Loucy (cell line): ENCODE measurements at regions not wholly inside any gene's neighbourhood (a gene's known extent, or its start where the extent isn't known, plus 50 kb on each side); places are given as distances from the start of the nearest gene placed in this dataset.

Source experiments
- H2AFZ ChIP-seq: fragments of 200-600 bp; sonication (generic); 2 replicates; pipeline ENCODE4 v1.6.0; 2016; ENCODE audit warnings: antibody characterized with exemption, mild to moderate bottlenecking, low read length, moderate library complexity
- H3F3A ChIP-seq: fragments of 200-600 bp; 2 replicates; pipeline ENCODE4 v1.6.0; 2016; ENCODE audit warnings: antibody characterized with exemption, low read depth, mild to moderate bottlenecking
- H3K27me3 ChIP-seq: fragments of 200-600 bp; sonication (generic); 2 replicates; pipeline ENCODE4 v1.6.1; 2014; ENCODE audit warnings: low read length, mild to moderate bottlenecking; ENCODE audit not compliant: insufficient read depth, poor library complexity, severe bottlenecking
- H3K36me3 ChIP-seq: fragments of 200-600 bp; sonication (generic); 2 replicates; pipeline ENCODE4 v1.6.1; 2016; ENCODE audit warnings: low read length; ENCODE audit not compliant: insufficient read depth
- H3K4me1 ChIP-seq: fragments of 200-600 bp; sonication (generic); 2 replicates; pipeline ENCODE4 v1.5.1; 2014; ENCODE audit warnings: low read length, mild to moderate bottlenecking; ENCODE audit not compliant: insufficient read depth, poor library complexity, severe bottlenecking
- H3K4me2 ChIP-seq: fragments of 200-600 bp; sonication (generic); 2 replicates; pipeline ENCODE4 v1.6.0; 2014; ENCODE audit warnings: antibody characterized with exemption, low read length, low read depth, mild to moderate bottlenecking; ENCODE audit not compliant: poor library complexity, severe bottlenecking
- H3K4me3 ChIP-seq: fragments of 200-600 bp; sonication (generic); 2 replicates; pipeline ENCODE4 v1.5.1; 2014; ENCODE audit warnings: low read length, mild to moderate bottlenecking, mixed read lengths; ENCODE audit not compliant: poor library complexity, severe bottlenecking
- H3K79me2 ChIP-seq: fragments of 200-600 bp; sonication (generic); 2 replicates; pipeline ENCODE4 v1.6.1; 2014; ENCODE audit warnings: low read length; ENCODE audit not compliant: insufficient read depth
- H3K9ac ChIP-seq: fragments of 200-600 bp; sonication (generic); 2 replicates; pipeline ENCODE4 v1.6.0; 2014; ENCODE audit warnings: mild to moderate bottlenecking, low read depth, low read length, moderate library complexity; ENCODE audit not compliant: poor library complexity, severe bottlenecking
- H3K9me2 ChIP-seq: fragments of 200-600 bp; sonication (generic); replicated peaks from 2 replicates; pipeline ENCODE4 v1.6.1; 2016; ENCODE audit warnings: low read depth, low read length, mixed read lengths
- H3K9me3 ChIP-seq: fragments of 200-600 bp; sonication (generic); 2 replicates; pipeline ENCODE4 v1.6.1; 2014; ENCODE audit warnings: mild to moderate bottlenecking, antibody characterized with exemption, low read length, low read depth; ENCODE audit not compliant: insufficient read depth
- H4K20me1 ChIP-seq: fragments of 200-600 bp; sonication (generic); 2 replicates; pipeline ENCODE4 v1.6.0; 2014; ENCODE audit warnings: antibody characterized with exemption, low read length, mild to moderate bottlenecking; ENCODE audit not compliant: insufficient read depth, poor library complexity, severe bottlenecking
- CTCF ChIP-seq: fragments of 200-600 bp; sonication (generic); conservative IDR thresholded peaks from 2 replicates; pipeline ENCODE4 v1.5.1; 2014; ENCODE audit warnings: mild to moderate bottlenecking, antibody characterized with exemption, low read length
- EZH2phosphoT487 ChIP-seq: fragments of 200-600 bp; IDR thresholded peaks from 2 replicates; pipeline ENCODE4 v1.6.1; 2018; ENCODE audit warnings: antibody characterized with exemption, mild to moderate bottlenecking, moderate library complexity, borderline replicate concordance

- H3K36me3 ChIP-seq: no peaks in the 10 kb centered on the region
- H3K79me2 ChIP-seq: no peaks in the 10 kb centered on the region
- no peak overlapping the region for H3K4me3 ChIP-seq
- no peaks in the 10 kb centered on the region for H4K20me1 ChIP-seq
- no peak overlapping the region for H2AFZ ChIP-seq
- H3K4me2 ChIP-seq: no peak overlapping the region
- H3F3A ChIP-seq: no peaks in the 10 kb centered on the region
- no peak overlapping the region for H3K9ac ChIP-seq
- H3K4me1 ChIP-seq: no peaks in the 10 kb centered on the region
- no peaks in the 10 kb centered on the region for H3K9me2 ChIP-seq
- H3K9me3 ChIP-seq: no peaks in the 10 kb centered on the region
- no peak for TF ChIP-seq EZH2phosphoT487
- TF ChIP-seq CTCF: no peak
- H3K27me3 ChIP-seq: no peaks in the 10 kb centered on the region
Observed at GRCh38 chr15:53202876-53203275, 412.7 kb upstream of the ONECUT1 start.

- TF ChIP-seq CTCF: peak; percentile 92
- TF ChIP-seq EZH2phosphoT487: no peak
- Histone ChIP-seq H3K36me3 (no peaks in the 10 kb centered on the region), H3K4me1 (no peaks in the 10 kb centered on the region), H3K9me2 (no peaks in the 10 kb centered on the region), H3F3A (no peaks in the 10 kb centered on the region), H3K4me2 (peak overlapping the region; percentile 39), H2AFZ (peak overlapping the region; percentile 16), H4K20me1 (no peaks in the 10 kb centered on the region), H3K4me3 (no peak overlapping the region), H3K9me3 (no peaks in the 10 kb centered on the region), H3K27me3 (no peaks in the 10 kb centered on the region), H3K9ac (no peak overlapping the region), H3K79me2 (no peaks in the 10 kb centered on the region)
Observed at GRCh38 chr15:53197426-53197839, 407.3 kb upstream of the ONECUT1 start.

GRCh38 chr15:53196788-53197187, 406.7 kb upstream of the ONECUT1 start:
- Histone ChIP-seq H4K20me1 (no peaks in the 10 kb centered on the region), H3K9me3 (no peaks in the 10 kb centered on the region), H3K27me3 (no peaks in the 10 kb centered on the region), H3K4me2 (peak overlapping the region; percentile 39), H3K36me3 (no peaks in the 10 kb centered on the region), H3F3A (no peaks in the 10 kb centered on the region), H3K4me3 (no peak overlapping the region), H3K9me2 (no peaks in the 10 kb centered on the region), H3K9ac (no peak overlapping the region), H3K4me1 (no peaks in the 10 kb centered on the region), H3K79me2 (no peaks in the 10 kb centered on the region), H2AFZ (no peak overlapping the region)
- TF ChIP-seq CTCF (no peak), EZH2phosphoT487 (no peak)
